Activated CD4-positive, alpha-beta T cell treated with anti-CD3 and anti-CD28 coated beads for 36 hours (primary cell): ENCODE measurements at regions not wholly inside any gene's neighbourhood (a gene's known extent, or its start where the extent isn't known, plus 50 kb on each side); places are given as distances from the start of the nearest gene placed in this dataset.

Source experiments
- ATAC-seq: fragments of 200-7000 bp; cut with Tn5 transposase; one replicate; pipeline ENCODE4 v1.10.0; 2021; ENCODE audit warnings: mild to moderate bottlenecking, moderate library complexity
- CTCF ChIA-PET: fragments of 350-600 bp; sonication (Branson Sonifier 250); formaldehyde crosslinking; loops from one replicate; lab custom pipeline; 2021; ENCODE audit warnings: antibody characterized with exemption; lab: Charles Lee
- POLR2A ChIA-PET: fragments of 350-600 bp; sonication (Branson Sonifier 250); formaldehyde crosslinking; loops from one replicate; lab custom pipeline; 2021; ENCODE audit warnings: antibody characterized with exemption, inconsistent platforms; lab: Charles Lee
- DNase-seq: peaks from one replicate; pipeline ENCODE4 v3.0.0-alpha.2; 2020
- H3K27ac Mint-ChIP-seq: one replicate; pipeline ENCODE4 v1.8.0; 2021; ENCODE audit warnings: mixed read lengths
- H3K27me3 Mint-ChIP-seq: one replicate; pipeline ENCODE4 v1.8.0; 2021; ENCODE audit warnings: mixed read lengths
- H3K36me3 Mint-ChIP-seq: one replicate; pipeline ENCODE4 v1.8.0; 2021; ENCODE audit warnings: low read depth, mixed read lengths
- H3K4me1 Mint-ChIP-seq: one replicate; pipeline ENCODE4 v1.8.0; 2021; ENCODE audit warnings: mixed read lengths
- H3K4me3 Mint-ChIP-seq: one replicate; pipeline ENCODE4 v1.8.0; 2021; ENCODE audit warnings: mild to moderate bottlenecking, moderate library complexity, mixed read lengths
- H3K9me3 Mint-ChIP-seq: one replicate; pipeline ENCODE4 v1.8.0; 2021; ENCODE audit warnings: low read depth, mixed read lengths
- intact Hi-C, 2 experiments: fragments of 100-400 bp; cut with DNase I in 1 of 2; cut with micrococcal nuclease in 1 of 2; formaldehyde crosslinking; loops; one replicate each; pipeline versions ENCODE4 v1.14.2 to v1.15.1; 2022 to 2024; cut with DNase I, micrococcal nuclease

GRCh38 chr4:123731035-123731434 is 334.4 kb downstream of the SPRY1 start:
- Mint-ChIP-seq H3K27me3 (peaks cover 3% of the 10 kb centered on the region), H3K27ac (no peak overlapping the region), H3K4me1 (no peaks in the 10 kb centered on the region), H3K9me3 (peaks cover 3% of the 10 kb centered on the region), H3K36me3 (no peaks in the 10 kb centered on the region), H3K4me3 (no peak overlapping the region)
- no peak for DNase-seq
- ATAC-seq, result no peak
- intact Hi-C loops, result no loop called here
- CTCF ChIA-PET, result no interaction called here
- POLR2A ChIA-PET, result no interaction called here

- CTCF ChIA-PET, result no interaction called here
- H3K4me1 Mint-ChIP-seq, result peaks cover 6% of the 10 kb centered on the region
- no peak for DNase-seq
- POLR2A ChIA-PET, result no interaction called here
- ATAC-seq, result no peak
- H3K36me3 Mint-ChIP-seq, result no peaks in the 10 kb centered on the region
- H3K9me3 Mint-ChIP-seq, result no peaks in the 10 kb centered on the region
- intact Hi-C loops, result no loop called here
- H3K4me3 Mint-ChIP-seq, result no peak overlapping the region
- no peak overlapping the region for H3K27ac Mint-ChIP-seq
- peaks cover 3% of the 10 kb centered on the region for H3K27me3 Mint-ChIP-seq
Observed at GRCh38 chr4:123737156-123737555, 340.6 kb downstream of the SPRY1 start.

GRCh38 chr4:123739806-123740205 is 343.2 kb downstream of the SPRY1 start:
- Mint-ChIP-seq H3K27me3 (peaks cover 2% of the 10 kb centered on the region), H3K4me1 (peaks cover 6% of the 10 kb centered on the region), H3K27ac (no peak overlapping the region), H3K9me3 (no peaks in the 10 kb centered on the region), H3K4me3 (no peak overlapping the region), H3K36me3 (no peaks in the 10 kb centered on the region)
- ATAC-seq (no peak), DNase-seq (no peak)
- ChIA-PET POLR2A (no interaction called here), CTCF (no interaction called here)
- intact Hi-C loops, result no loop called here

GRCh38 chr4:123740236-123740635 is 343.6 kb downstream of the SPRY1 start:
- peaks cover 8% of the 10 kb centered on the region for H3K4me1 Mint-ChIP-seq
- H3K27me3 Mint-ChIP-seq, result peaks cover 2% of the 10 kb centered on the region

GRCh38 chr4:123741906-123742305 is 345.3 kb downstream of the SPRY1 start:
- ATAC-seq (no peak), DNase-seq (no peak)
- Mint-ChIP-seq H3K27me3 (peaks cover 4% of the 10 kb centered on the region), H3K9me3 (no peaks in the 10 kb centered on the region), H3K36me3 (no peaks in the 10 kb centered on the region), H3K27ac (no peak overlapping the region), H3K4me3 (no peak overlapping the region), H3K4me1 (peaks cover 4% of the 10 kb centered on the region)
- intact Hi-C loops, result no loop called here
- ChIA-PET CTCF (interaction anchor here (1.1 kb wide), 1 partner anchor 11 kb away, joined by 3 read pairs; no protein-coding TSS in a partner anchor), POLR2A (no interaction called here)

More at GRCh38 chr4:123740236-123740635, 343.6 kb downstream of the SPRY1 start:
- no peak for ATAC-seq
- H3K36me3 Mint-ChIP-seq, result no peaks in the 10 kb centered on the region
- intact Hi-C loops, result no loop called here
- no peak overlapping the region for H3K27ac Mint-ChIP-seq
- DNase-seq, result no peak
- H3K9me3 Mint-ChIP-seq, result no peaks in the 10 kb centered on the region
- POLR2A ChIA-PET, result no interaction called here
- CTCF ChIA-PET, result no interaction called here
- no peak overlapping the region for H3K4me3 Mint-ChIP-seq

- H3K27ac Mint-ChIP-seq, result no peak overlapping the region
- ATAC-seq, result no peak
- no peak for DNase-seq
- ChIA-PET POLR2A (no interaction called here), CTCF (interaction anchor here (1.3 kb wide), 1 partner anchor 9 kb away, joined by 4 read pairs; no protein-coding TSS in a partner anchor)
- no peaks in the 10 kb centered on the region for H3K36me3 Mint-ChIP-seq
- no peak overlapping the region for H3K4me3 Mint-ChIP-seq
- intact Hi-C loops, result no loop called here
- peaks cover 8% of the 10 kb centered on the region for H3K27me3 Mint-ChIP-seq
- no peaks in the 10 kb centered on the region for H3K9me3 Mint-ChIP-seq
- H3K4me1 Mint-ChIP-seq, result peaks cover 3% of the 10 kb centered on the region
Observed at GRCh38 chr4:123743848-123744247, 347.3 kb downstream of the SPRY1 start.

- DNase-seq, result no peak
- Mint-ChIP-seq H3K27me3 (peaks cover 10% of the 10 kb centered on the region), H3K36me3 (no peaks in the 10 kb centered on the region), H3K4me1 (peaks cover 3% of the 10 kb centered on the region), H3K4me3 (no peak overlapping the region), H3K27ac (no peak overlapping the region), H3K9me3 (no peaks in the 10 kb centered on the region)
- ChIA-PET POLR2A (no interaction called here), CTCF (interaction anchor here (0.7 kb wide), 1 partner anchor 446 kb away, joined by 5 read pairs; no protein-coding TSS in a partner anchor)
- intact Hi-C loops, result no loop called here
- no peak for ATAC-seq
Observed at GRCh38 chr4:123744664-123745290, 348.2 kb downstream of the SPRY1 start.

GRCh38 chr4:123747016-123747415 is 350.4 kb downstream of the SPRY1 start:
- peaks cover 3% of the 10 kb centered on the region for H3K4me1 Mint-ChIP-seq
- DNase-seq (no peak), ATAC-seq (no peak)
- no peak overlapping the region for H3K27ac Mint-ChIP-seq
- H3K27me3 Mint-ChIP-seq, result peaks cover 10% of the 10 kb centered on the region
- ChIA-PET CTCF (no interaction called here), POLR2A (no interaction called here)
- intact Hi-C loops, result no loop called here
- H3K36me3 Mint-ChIP-seq, result no peaks in the 10 kb centered on the region
- H3K9me3 Mint-ChIP-seq, result no peaks in the 10 kb centered on the region
- no peak overlapping the region for H3K4me3 Mint-ChIP-seq

- H3K4me3 Mint-ChIP-seq, result no peak overlapping the region
- no peak for DNase-seq
- H3K27ac Mint-ChIP-seq, result no peak overlapping the region
- peaks cover 10% of the 10 kb centered on the region for H3K27me3 Mint-ChIP-seq
- intact Hi-C loops, result no loop called here
- ATAC-seq, result no peak
- peaks cover 3% of the 10 kb centered on the region for H3K4me1 Mint-ChIP-seq
- H3K36me3 Mint-ChIP-seq, result no peaks in the 10 kb centered on the region
- ChIA-PET POLR2A (no interaction called here), CTCF (no interaction called here)
- H3K9me3 Mint-ChIP-seq, result no peaks in the 10 kb centered on the region
Observed at GRCh38 chr4:123748806-123749205, 352.2 kb downstream of the SPRY1 start.

- Mint-ChIP-seq H3K4me1 (peaks cover 3% of the 10 kb centered on the region), H3K27me3 (peaks cover 10% of the 10 kb centered on the region), H3K36me3 (no peaks in the 10 kb centered on the region), H3K9me3 (no peaks in the 10 kb centered on the region), H3K27ac (no peak overlapping the region), H3K4me3 (no peak overlapping the region)
- ChIA-PET CTCF (no interaction called here), POLR2A (interaction anchor here (0.7 kb wide), 1 partner anchor 437 kb away, joined by 3 read pairs; no protein-coding TSS in a partner anchor)
- no peak for ATAC-seq
- no peak for DNase-seq
- intact Hi-C loops, result no loop called here
Observed at GRCh38 chr4:123749383-123749782, 352.8 kb downstream of the SPRY1 start.

GRCh38 chr4:123750044-123750443 is 353.4 kb downstream of the SPRY1 start:
- H3K27me3 Mint-ChIP-seq, result peaks cover 10% of the 10 kb centered on the region
- no peak for DNase-seq
- H3K4me3 Mint-ChIP-seq, result no peak overlapping the region
- CTCF ChIA-PET, result no interaction called here
- no peak for ATAC-seq
- H3K36me3 Mint-ChIP-seq, result no peaks in the 10 kb centered on the region
- H3K4me1 Mint-ChIP-seq, result peaks cover under 1% of the 10 kb centered on the region
- POLR2A ChIA-PET, result interaction anchor here (0.7 kb wide), 1 partner anchor 436 kb away, joined by 3 read pairs; no protein-coding TSS in a partner anchor
- H3K27ac Mint-ChIP-seq, result no peak overlapping the region
- H3K9me3 Mint-ChIP-seq, result no peaks in the 10 kb centered on the region
- intact Hi-C loops, result no loop called here

GRCh38 chr4:123755655-123756054 is 359.1 kb downstream of the SPRY1 start:
- Mint-ChIP-seq H3K9me3 (no peaks in the 10 kb centered on the region), H3K27ac (no peak overlapping the region), H3K4me1 (no peaks in the 10 kb centered on the region), H3K4me3 (no peak overlapping the region), H3K36me3 (no peaks in the 10 kb centered on the region), H3K27me3 (peaks cover 6% of the 10 kb centered on the region)
- CTCF ChIA-PET, result interaction anchor here (1.1 kb wide), 1 partner anchor 49 kb away, joined by 3 read pairs; no protein-coding TSS in a partner anchor
- ATAC-seq (no peak), DNase-seq (no peak)
- intact Hi-C loops, result no loop called here
- POLR2A ChIA-PET, result no interaction called here
